Right ventricle myocardium superior (tissue), 1 donor: ENCODE measurements at regions not wholly inside any gene's neighbourhood (a gene's known extent, or its start where the extent isn't known, plus 50 kb on each side); places are given as distances from the start of the nearest gene placed in this dataset.

Experiments
- ATAC-seq: fragments of 200-7000 bp; cut with Tn5 transposase; one replicate; pipeline ENCODE4 v1.9.1; 2020; ENCODE audit warnings: mild to moderate bottlenecking; ENCODE audit not compliant: poor library complexity
- DNase-seq: peaks from one replicate; pipeline ENCODE4 v3.0.0-alpha.2; 2020
- intact Hi-C: fragments of 100-400 bp; cut with DNase I; formaldehyde crosslinking; loops from one replicate; pipeline ENCODE4 v1.11.2; 2022
- donor health status: DM: no; HTN: yes; CAD: no; lungs with severe emphysema.

DNA sequence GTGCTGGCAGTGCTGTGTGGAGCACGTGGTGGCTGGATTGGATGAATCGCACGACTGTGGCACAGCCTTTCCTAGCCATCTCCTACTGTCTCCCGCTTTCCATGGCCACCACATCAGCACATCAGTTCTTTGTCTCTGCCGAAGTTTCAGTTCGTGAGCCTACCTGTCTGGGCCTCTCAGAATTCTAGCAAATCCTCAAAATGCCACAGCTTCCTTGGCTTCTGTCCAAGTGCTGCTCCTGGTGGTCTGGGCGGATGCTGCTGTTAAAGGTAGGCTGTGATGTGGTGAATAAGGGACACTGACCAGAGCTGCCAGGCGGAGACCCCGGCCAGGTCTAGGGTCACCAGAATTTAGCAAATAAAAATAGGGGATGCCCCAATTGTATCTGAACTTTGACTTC lies 237.4 kb downstream of the LPIN1 start:
- intact Hi-C loops: no loop called here
- ATAC-seq (no peak), DNase-seq (no peak)

DNA sequence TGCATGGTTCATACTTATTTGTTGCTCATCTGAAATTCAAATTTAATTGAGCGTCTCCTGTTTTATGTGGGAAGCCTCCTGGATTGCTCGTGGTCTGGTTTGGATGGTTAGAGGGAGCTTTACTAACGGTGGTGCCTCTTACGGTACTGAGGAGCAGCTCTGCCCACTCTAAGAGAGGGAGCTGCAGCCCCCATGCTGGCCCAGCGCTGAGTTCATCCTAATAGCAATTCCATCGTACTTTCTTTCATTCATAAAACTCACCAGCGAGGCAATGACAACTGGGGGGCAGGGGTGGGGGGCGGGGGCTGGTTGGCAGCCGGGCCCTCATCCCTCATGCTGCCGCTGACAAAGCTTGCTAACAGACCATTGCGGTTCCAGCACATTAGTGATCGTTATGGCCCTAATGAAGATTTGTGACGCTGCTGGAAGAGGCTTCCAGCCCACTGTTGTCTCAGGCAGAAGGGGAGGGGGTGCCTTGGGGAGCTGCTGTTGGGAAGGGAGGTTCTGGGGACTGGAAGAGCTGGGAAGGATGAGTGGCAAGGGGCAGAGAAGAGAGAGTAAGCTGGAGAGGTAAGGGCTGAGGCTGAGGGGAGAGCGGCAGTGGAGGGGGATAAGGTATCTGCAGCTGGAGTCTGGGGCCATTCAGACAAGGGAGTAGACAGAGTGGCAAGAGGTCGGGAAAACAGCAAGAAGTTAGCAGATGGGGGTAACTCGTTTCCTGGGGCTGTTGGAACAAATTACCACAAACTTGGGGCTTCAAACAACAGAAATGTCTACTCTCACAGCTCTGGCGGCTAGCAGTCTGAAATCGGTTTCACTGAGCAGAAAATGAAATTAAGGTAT lies 238.1 kb downstream of the LPIN1 start:
- intact Hi-C loops: no loop called here

DNA sequence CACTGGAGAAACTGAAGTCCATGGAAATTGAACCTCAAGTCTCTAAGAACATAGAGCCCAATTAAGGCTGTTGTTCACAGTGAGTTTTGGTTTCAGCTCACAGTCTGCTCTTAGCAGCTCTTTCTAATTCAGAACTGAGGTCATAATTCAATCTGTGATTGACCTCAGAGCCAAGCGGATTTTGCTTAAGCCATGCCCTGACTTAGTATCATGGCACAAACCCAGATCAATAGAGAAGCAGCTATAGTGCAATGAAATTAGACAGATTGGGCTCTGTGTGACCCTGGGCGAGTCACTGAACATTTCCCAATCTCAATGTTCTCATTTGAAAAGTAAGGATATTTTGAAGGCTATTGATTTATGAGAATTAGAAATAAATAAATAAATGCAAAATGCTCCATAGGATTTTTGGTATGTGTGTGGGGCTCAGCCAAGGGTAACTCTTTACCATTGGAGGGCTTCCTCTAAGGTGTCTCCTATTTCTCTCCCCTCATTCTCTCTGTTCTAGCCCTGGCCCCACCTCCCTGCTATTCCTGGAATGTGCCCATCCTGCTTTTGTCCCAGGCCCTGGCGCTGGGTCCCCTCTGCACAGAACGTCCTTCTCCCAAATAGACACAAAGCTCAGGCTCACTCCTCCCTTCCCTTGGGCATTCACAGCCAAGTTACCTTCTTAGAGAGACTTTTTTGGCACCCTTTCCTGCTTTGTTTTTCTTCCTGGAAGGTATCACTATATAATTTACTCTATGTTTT lies 239.6 kb downstream of the LPIN1 start:
- no peak for DNase-seq
- intact Hi-C loops: no loop called here
- ATAC-seq: no peak

More for the DNA sequence above, 238.1 kb downstream of the LPIN1 start:
- DNase-seq (no peak), ATAC-seq (no peak)

DNA sequence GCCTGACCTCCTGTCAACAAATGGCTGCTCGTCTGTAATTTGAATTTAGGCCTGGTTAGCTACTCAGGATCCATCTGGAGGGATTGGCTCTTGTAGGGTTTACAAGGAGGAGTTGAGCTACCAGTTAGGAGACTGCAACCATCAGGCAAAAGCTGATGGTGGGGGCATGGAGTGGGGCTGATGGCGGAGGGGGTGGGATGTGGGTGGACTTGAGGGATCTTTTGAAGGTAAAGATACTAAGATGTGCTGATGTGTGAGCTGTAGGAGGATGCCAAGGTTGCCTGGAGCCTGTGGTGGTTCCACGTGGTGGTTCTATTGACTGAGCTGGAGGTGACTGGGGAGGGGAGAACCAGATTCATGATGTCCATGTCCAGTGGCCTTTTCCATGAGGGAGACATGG lies 240.7 kb downstream of the LPIN1 start:
- ATAC-seq (no peak), DNase-seq (no peak)
- intact Hi-C loops: no loop called here

DNA sequence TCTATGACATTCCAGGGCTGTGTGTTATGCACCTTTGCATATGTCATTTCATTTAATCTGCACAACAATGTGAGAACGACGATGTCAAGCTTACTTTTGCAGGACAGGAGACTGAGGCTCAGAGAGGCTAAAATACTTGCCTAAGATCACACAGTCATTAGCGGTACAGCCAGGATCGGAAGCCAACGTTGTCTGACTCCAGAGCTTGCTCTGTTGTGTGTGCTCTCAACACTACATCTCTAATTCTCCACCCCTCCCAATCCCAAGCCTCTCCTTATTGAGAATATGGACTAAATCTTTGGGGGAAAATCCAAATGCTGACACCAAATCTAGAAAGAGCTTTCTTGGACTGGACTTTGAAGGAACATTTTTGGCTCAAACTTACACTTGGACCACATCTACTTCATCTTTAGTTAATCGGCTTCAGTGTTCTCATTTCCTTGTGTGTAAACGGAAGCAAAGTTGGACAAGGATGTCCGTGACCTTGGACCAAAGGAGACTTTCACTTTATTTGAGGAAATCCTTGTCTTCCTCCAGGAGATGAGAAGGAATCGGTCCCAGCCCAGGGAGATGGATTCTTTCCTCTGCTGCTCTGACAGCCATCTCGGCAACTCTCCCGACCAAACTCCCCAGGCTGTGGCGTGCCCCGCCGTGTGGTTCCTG lies 242.4 kb downstream of the LPIN1 start:
- DNase-seq: peak; percentile 69

DNA sequence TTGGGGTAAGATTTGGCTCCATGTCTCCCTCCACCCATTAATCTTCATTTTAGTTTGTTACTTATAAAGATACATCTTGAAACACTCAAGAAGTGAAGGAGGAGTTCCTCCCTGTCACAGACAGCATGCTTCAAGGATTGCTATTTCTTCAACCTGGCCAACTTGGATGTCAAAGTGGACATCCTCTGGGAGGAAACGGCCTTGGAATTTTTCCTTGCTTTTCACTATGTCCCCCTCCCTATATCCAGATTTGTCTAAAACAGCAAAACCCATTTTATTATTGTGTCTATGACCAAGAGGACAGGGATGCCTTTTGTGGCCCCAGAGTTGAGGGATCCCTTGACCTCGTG lies 242.9 kb downstream of the LPIN1 start:
- DNase-seq: no peak
- ATAC-seq: no peak
- intact Hi-C loops: no loop called here

More for the DNA sequence above, 242.4 kb downstream of the LPIN1 start:
- intact Hi-C loops: no loop called here
- ATAC-seq: peak; percentile 83

DNA sequence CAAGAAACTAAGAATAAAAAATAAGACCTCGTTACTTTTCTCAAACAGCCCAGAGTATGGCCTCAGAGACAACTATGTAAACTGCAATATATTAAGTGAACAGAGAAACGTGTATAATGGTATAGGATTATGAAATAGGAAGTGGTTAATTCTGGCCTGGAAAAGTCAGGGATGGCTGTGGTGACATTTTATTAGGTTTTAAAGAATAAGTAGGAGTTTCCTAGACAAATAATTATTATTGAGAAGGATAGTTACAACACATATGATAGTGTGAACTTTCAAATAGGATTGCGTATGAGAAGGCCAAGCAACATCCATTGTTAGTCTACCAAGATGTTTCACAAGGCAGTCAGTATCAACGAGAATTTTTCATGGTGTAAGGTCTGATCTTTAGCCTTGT lies 244.1 kb downstream of the LPIN1 start:
- DNase-seq: no peak
- ATAC-seq: no peak
- intact Hi-C loops: no loop called here

GRCh38 chr2:11993749-11994148 lies 247.3 kb downstream of the LPIN1 start:
- DNase-seq (no peak), ATAC-seq (no peak)
- intact Hi-C loops: no loop called here

DNA sequence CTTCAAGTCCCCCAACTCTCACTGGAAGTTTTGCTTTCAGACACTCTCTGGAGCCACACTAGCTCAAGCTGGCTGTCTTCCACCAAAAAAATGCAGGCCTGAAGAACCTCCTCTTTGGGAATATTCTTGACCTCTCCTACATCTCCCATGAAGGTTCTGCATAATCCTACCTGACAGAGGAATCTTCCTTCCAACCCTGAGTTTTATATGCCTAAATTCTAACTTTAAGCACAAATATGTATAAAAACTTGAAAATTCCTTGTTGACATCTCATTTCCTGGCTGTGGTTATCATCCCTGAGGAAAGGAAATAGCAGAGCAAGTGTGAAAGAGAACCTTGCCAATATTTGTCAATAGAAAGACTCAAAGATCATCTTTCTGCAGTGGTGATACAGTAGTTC lies 249.0 kb downstream of the LPIN1 start:
- ATAC-seq (no peak), DNase-seq (no peak)
- intact Hi-C loops: no loop called here

- DNase-seq: no peak
- no peak for ATAC-seq
- intact Hi-C loops: no loop called here
Measured at GRCh38 chr2:11996618-11997017, 250.2 kb downstream of the LPIN1 start.

DNA sequence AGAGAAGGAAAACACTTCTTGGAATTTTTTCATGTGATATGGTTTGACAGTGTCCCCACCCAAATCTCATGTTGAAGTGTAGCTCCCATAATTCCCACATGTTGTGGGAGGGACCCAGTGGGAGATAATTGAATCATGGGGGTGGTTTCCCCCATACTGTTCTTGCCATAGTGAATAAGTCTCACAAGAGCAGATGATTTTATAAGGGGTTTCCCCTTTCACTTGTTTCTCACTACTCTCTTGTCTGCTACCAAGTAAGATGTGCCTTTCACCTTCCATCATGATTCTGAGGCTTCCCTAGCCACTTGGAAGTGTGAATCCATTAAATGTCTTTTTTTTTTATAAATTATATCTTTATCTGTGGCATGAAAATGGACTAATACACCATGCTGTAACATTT lies 250.7 kb downstream of the LPIN1 start:
- no peak for ATAC-seq
- intact Hi-C loops: no loop called here
- DNase-seq: no peak

- no peak for ATAC-seq
- intact Hi-C loops: no loop called here
- no peak for DNase-seq
Measured at GRCh38 chr2:11998218-11998617, 251.8 kb downstream of the LPIN1 start.

- intact Hi-C loops: no loop called here
- ATAC-seq (no peak), DNase-seq (no peak)
Measured at GRCh38 chr2:11998626-11999378, 252.4 kb downstream of the LPIN1 start.

- intact Hi-C loops: no loop called here
- DNase-seq: no peak
- no peak for ATAC-seq
Measured at GRCh38 chr2:12001621-12002020, 255.2 kb downstream of the LPIN1 start.

GRCh38 chr2:12002215-12002614 lies 255.8 kb downstream of the LPIN1 start:
- no peak for DNase-seq
- intact Hi-C loops: no loop called here
- no peak for ATAC-seq

DNA sequence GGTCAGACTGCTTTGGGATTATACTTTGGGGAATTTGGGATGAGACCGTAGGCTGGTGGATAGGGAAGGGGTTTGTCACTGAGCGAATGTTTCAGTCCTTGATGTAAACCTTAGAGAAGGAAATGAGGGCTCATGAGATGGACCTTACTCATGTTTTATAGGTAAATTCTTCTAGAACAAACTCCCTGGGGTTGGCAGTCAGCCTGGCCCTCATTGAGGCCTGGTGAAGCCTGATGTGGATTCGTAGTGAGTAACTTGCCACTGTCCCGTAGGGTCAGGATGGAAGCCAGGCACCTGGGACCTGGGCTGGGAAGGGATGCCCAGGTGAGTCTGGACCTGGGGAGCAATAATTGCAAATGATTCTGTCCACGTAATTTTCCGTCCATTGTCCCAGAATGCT lies 258.3 kb downstream of the LPIN1 start:
- no peak for ATAC-seq
- DNase-seq: no peak
- intact Hi-C loops: no loop called here

DNA sequence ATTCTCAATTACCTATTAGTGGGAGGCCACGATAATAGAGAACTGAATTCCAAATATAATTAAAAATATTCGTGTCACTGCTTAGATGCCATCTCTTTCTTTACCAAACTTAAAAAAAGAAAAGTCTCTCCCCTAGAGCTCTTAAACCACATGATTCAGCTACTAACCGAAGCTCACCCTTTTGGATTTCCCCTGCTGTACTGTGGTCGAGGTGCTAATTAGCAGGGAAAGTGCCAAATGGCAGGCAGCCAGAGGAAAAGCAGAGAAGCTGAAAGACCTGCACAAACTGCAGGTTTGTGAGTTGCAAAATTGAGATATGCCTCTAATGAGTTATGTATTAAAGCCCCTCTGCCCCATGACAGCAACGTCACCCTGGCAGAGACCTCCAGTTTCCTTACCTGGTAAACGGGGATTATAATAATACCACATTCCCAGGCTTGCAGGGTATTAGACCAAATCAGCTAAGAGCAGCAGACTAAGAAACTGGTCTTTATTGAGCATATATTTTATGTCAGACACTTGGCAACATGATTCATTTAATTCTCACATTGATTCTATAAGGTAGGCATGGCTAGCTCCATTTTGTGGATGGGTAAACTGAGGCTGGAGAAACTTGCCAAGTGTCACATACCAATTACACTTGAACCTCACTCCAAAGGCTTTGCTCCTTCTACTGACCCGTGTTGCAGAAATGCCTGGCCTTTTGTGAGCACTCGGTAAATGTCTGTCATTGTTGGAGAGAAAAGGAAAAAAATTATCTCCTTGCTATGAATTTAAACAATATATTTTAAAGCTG lies 259.7 kb downstream of the LPIN1 start:
- intact Hi-C loops: no loop called here
- ATAC-seq: no peak

DNA sequence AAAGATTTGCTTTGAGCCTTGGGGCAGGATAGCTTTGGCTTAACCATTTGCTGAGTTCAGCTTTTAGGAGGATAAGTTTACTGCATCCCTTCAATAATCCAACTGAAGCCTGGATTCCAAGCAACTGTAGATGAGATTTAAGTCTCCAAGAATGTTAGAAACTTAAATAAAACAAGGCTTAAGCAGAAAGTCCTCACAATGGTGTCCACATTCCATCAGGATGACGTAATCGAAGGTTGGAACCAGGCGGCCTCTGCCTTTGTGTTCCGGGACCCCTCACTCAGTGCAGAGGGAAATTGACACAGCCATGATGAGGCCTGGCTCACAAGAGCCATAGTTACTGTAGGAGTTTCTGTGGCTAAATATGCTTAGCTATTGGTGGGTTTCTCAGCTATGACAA lies 260.4 kb downstream of the LPIN1 start:
- intact Hi-C loops: no loop called here
- no peak for DNase-seq

More for the DNA sequence above, 259.7 kb downstream of the LPIN1 start:
- no peak for DNase-seq

More for the DNA sequence above, 260.4 kb downstream of the LPIN1 start:
- no peak for ATAC-seq
